ENCODE measurements at regions not wholly inside any gene's neighbourhood (a gene's known extent, or its start where the extent isn't known, plus 50 kb on each side); places are given as distances from the start of the nearest gene placed in this dataset.

GRCh38 chr18:64210401-64210949 is 61.6 kb upstream of the LINC00305 start:
- DNase-seq: no peak

- DNase-seq: no peak
These were observed 59.6 kb upstream of the LINC00305 start for GRCh38 chr18:64208516-64208915.

GRCh38 chr18:64207820-64208219 is 58.9 kb upstream of the LINC00305 start:
- no peak for DNase-seq

GRCh38 chr18:64203295-64203694 is 54.4 kb upstream of the LINC00305 start:
- no peak for DNase-seq

GRCh38 chr18:64202863-64203262 is 54.0 kb upstream of the LINC00305 start:
- DNase-seq: peak; percentile 41

- DNase-seq: no peak
These were observed 53.4 kb upstream of the LINC00305 start for GRCh38 chr18:64202210-64202836.

- no peak for DNase-seq
These were observed 52.9 kb upstream of the LINC00305 start for GRCh38 chr18:64201781-64202180.

- no peak for DNase-seq
These were observed 50.7 kb upstream of the LINC00305 start for GRCh38 chr18:64199581-64199980.

All from fibroblast of skin of right quadriceps (primary cell).